GM23338 (cell line): ENCODE measurements at regions not wholly inside any gene's neighbourhood (a gene's known extent, or its start where the extent isn't known, plus 50 kb on each side); places are given as distances from the start of the nearest gene placed in this dataset.

Source experiments
- ATAC-seq: fragments of 200-7000 bp; cut with Tn5 transposase; 3 replicates; pipeline ENCODE4 v1.9.1; 2020
- DNase-seq: peaks from one replicate; pipeline ENCODE4 v3.0.0-alpha.2; 2015; ENCODE audit warnings: low spot score
- H2AFZ ChIP-seq: fragments of 200-600 bp; sonication (generic); 2 replicates; pipeline ENCODE4 v1.8.0; 2016; ENCODE audit warnings: antibody characterized with exemption, mild to moderate bottlenecking, moderate library complexity
- H3F3A ChIP-seq: fragments of 200-600 bp; sonication (generic); replicated peaks from 2 replicates; pipeline ENCODE4 v1.8.0; 2017; ENCODE audit warnings: antibody characterized with exemption, mixed run types, low read depth
- H3K27ac ChIP-seq: fragments of 200-600 bp; sonication (generic); 2 replicates; pipeline ENCODE4 v1.6.1; 2016; ENCODE audit warnings: low read depth
- H3K27me3 ChIP-seq: fragments of 200-600 bp; sonication (generic); 2 replicates; pipeline ENCODE4 v1.8.0; 2016; ENCODE audit warnings: mild to moderate bottlenecking, mixed run types, moderate library complexity; ENCODE audit not compliant: insufficient read depth
- H3K36me3 ChIP-seq: fragments of 200-600 bp; sonication (generic); 2 replicates; pipeline ENCODE4 v1.8.0; 2016; ENCODE audit warnings: mild to moderate bottlenecking; ENCODE audit not compliant: insufficient read depth
- H3K4me1 ChIP-seq: fragments of 200-600 bp; sonication (generic); 2 replicates; pipeline ENCODE4 v1.8.0; 2016; ENCODE audit warnings: mild to moderate bottlenecking, moderate library complexity; ENCODE audit not compliant: insufficient read depth
- H3K4me2 ChIP-seq: fragments of 200-600 bp; sonication (generic); 2 replicates; pipeline ENCODE4 v1.7.1; 2017; ENCODE audit warnings: mixed run types
- H3K4me3 ChIP-seq: fragments of 200-600 bp; sonication (generic); 2 replicates; pipeline ENCODE4 v1.6.1; 2016; ENCODE audit warnings: mixed run types
- H3K79me2 ChIP-seq: fragments of 200-600 bp; sonication (generic); replicated peaks from 2 replicates; pipeline ENCODE4 v1.8.0; 2017; ENCODE audit warnings: mild to moderate bottlenecking; ENCODE audit not compliant: insufficient read depth
- H3K9me2 ChIP-seq: fragments of 200-600 bp; sonication (generic); 2 replicates; pipeline ENCODE4 v1.8.0; 2017; ENCODE audit not compliant: insufficient read depth
- H4K20me1 ChIP-seq: fragments of 200-600 bp; sonication (generic); replicated peaks from 2 replicates; pipeline ENCODE4 v1.8.0; 2017; ENCODE audit warnings: mild to moderate bottlenecking; ENCODE audit not compliant: insufficient read depth
- H3K27ac Mint-ChIP-seq: 2 replicates; pipeline ENCODE4 v1.8.0; 2020; ENCODE audit warnings: inconsistent platforms, mild to moderate bottlenecking, moderate library complexity, mixed read lengths
- H3K27me3 Mint-ChIP-seq: 3 replicates; pipeline ENCODE4 v1.8.0; 2022; ENCODE audit warnings: low read depth, mild to moderate bottlenecking, moderate library complexity, mixed read lengths, inconsistent platforms; ENCODE audit not compliant: insufficient read depth, poor library complexity
- H3K36me3 Mint-ChIP-seq: 3 replicates; pipeline ENCODE4 v1.8.0; 2021; ENCODE audit warnings: low read depth, mild to moderate bottlenecking, inconsistent platforms, moderate library complexity, mixed read lengths
- H3K4me1 Mint-ChIP-seq: 3 replicates; pipeline ENCODE4 v1.8.0; 2020; ENCODE audit warnings: mild to moderate bottlenecking, inconsistent platforms, mixed read lengths
- H3K4me3 Mint-ChIP-seq: 3 replicates; pipeline ENCODE4 v1.8.0; 2021; ENCODE audit warnings: moderate library complexity, mild to moderate bottlenecking, inconsistent platforms, mixed read lengths
- H3K9me3 Mint-ChIP-seq: 3 replicates; pipeline ENCODE4 v1.8.0; 2020; ENCODE audit warnings: moderate library complexity, mild to moderate bottlenecking, inconsistent platforms, mixed read lengths
- CREB1 ChIP-seq: fragments of 250-450 bp; sonication (Bioruptor Pico); IDR thresholded peaks from 2 replicates; pipeline ENCODE4 v1.5.0; 2020; ENCODE audit warnings: low read depth, mild to moderate bottlenecking, moderate library complexity
- EZH2 ChIP-seq: fragments of 200-600 bp; sonication (generic); IDR thresholded peaks from one replicate; pipeline ENCODE4 v1.8.0; 2017; ENCODE audit warnings: antibody characterized with exemption, mild to moderate bottlenecking, low read depth; ENCODE audit not compliant: unreplicated experiment
- EZH2phosphoT487 ChIP-seq: fragments of 200-600 bp; sonication (generic); IDR thresholded peaks from one replicate; pipeline ENCODE4 v1.8.1; 2018; ENCODE audit warnings: antibody characterized with exemption; ENCODE audit not compliant: unreplicated experiment
- JUNB ChIP-seq: IDR thresholded peaks from one replicate; pipeline ENCODE4 v1.6.1; 2016; ENCODE audit warnings: antibody characterized with exemption; ENCODE audit not compliant: unreplicated experiment
- POLR2AphosphoS5 ChIP-seq: IDR thresholded peaks from 2 replicates; pipeline ENCODE4 v1.6.1; 2016; ENCODE audit warnings: antibody characterized with exemption, low read depth
- REST ChIP-seq: IDR thresholded peaks from one replicate; pipeline ENCODE4 v1.6.1; 2018; ENCODE audit warnings: antibody characterized with exemption; ENCODE audit not compliant: unreplicated experiment
- ZNF114 ChIP-seq: fragments of 250-450 bp; sonication (Bioruptor Pico); IDR thresholded peaks from 2 replicates; pipeline ENCODE4 v1.5.0; 2020; ENCODE audit warnings: mild to moderate bottlenecking, moderate library complexity
- TF ChIP-seq, protein P1 (sequence below): IDR thresholded peaks from 2 replicates; pipeline ENCODE4 v1.6.1; 2016; ENCODE audit warnings: antibody characterized with exemption
- TF ChIP-seq, protein P2 (sequence below), 2 experiments: fragments of 200-600 bp in 1 of 2; sonication (generic) in 1 of 2; conservative IDR thresholded peaks; 2 replicates each; pipeline versions ENCODE4 v1.5.1 to v1.6.1; 2016 to 2017; ENCODE audit warnings: antibody characterized with exemption in 2 of 2, low read depth in 2 of 2, mild to moderate bottlenecking in 2 of 2, moderate library complexity in 1 of 2
- TF ChIP-seq, protein P3 (sequence below): fragments of 250-450 bp; sonication (Bioruptor Pico); IDR thresholded peaks from 2 replicates; pipeline ENCODE4 v1.5.0; 2020; ENCODE audit warnings: mild to moderate bottlenecking, moderate library complexity

- no peak for TF ChIP-seq ZNF114 (CRISPR knock-in tag)
- TF ChIP-seq, protein P1, sequence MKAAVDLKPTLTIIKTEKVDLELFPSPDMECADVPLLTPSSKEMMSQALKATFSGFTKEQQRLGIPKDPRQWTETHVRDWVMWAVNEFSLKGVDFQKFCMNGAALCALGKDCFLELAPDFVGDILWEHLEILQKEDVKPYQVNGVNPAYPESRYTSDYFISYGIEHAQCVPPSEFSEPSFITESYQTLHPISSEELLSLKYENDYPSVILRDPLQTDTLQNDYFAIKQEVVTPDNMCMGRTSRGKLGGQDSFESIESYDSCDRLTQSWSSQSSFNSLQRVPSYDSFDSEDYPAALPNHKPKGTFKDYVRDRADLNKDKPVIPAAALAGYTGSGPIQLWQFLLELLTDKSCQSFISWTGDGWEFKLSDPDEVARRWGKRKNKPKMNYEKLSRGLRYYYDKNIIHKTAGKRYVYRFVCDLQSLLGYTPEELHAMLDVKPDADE: no peak
- TF ChIP-seq, protein P2, sequence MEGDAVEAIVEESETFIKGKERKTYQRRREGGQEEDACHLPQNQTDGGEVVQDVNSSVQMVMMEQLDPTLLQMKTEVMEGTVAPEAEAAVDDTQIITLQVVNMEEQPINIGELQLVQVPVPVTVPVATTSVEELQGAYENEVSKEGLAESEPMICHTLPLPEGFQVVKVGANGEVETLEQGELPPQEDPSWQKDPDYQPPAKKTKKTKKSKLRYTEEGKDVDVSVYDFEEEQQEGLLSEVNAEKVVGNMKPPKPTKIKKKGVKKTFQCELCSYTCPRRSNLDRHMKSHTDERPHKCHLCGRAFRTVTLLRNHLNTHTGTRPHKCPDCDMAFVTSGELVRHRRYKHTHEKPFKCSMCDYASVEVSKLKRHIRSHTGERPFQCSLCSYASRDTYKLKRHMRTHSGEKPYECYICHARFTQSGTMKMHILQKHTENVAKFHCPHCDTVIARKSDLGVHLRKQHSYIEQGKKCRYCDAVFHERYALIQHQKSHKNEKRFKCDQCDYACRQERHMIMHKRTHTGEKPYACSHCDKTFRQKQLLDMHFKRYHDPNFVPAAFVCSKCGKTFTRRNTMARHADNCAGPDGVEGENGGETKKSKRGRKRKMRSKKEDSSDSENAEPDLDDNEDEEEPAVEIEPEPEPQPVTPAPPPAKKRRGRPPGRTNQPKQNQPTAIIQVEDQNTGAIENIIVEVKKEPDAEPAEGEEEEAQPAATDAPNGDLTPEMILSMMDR (conservative IDR thresholded peaks at IDR 0.05; ENCODE audit: low read depth in 2 of 2): no peak
- TF ChIP-seq CREB1 (CRISPR knock-in tag): no peak
- TF ChIP-seq EZH2: no peak
- TF ChIP-seq, protein P3, sequence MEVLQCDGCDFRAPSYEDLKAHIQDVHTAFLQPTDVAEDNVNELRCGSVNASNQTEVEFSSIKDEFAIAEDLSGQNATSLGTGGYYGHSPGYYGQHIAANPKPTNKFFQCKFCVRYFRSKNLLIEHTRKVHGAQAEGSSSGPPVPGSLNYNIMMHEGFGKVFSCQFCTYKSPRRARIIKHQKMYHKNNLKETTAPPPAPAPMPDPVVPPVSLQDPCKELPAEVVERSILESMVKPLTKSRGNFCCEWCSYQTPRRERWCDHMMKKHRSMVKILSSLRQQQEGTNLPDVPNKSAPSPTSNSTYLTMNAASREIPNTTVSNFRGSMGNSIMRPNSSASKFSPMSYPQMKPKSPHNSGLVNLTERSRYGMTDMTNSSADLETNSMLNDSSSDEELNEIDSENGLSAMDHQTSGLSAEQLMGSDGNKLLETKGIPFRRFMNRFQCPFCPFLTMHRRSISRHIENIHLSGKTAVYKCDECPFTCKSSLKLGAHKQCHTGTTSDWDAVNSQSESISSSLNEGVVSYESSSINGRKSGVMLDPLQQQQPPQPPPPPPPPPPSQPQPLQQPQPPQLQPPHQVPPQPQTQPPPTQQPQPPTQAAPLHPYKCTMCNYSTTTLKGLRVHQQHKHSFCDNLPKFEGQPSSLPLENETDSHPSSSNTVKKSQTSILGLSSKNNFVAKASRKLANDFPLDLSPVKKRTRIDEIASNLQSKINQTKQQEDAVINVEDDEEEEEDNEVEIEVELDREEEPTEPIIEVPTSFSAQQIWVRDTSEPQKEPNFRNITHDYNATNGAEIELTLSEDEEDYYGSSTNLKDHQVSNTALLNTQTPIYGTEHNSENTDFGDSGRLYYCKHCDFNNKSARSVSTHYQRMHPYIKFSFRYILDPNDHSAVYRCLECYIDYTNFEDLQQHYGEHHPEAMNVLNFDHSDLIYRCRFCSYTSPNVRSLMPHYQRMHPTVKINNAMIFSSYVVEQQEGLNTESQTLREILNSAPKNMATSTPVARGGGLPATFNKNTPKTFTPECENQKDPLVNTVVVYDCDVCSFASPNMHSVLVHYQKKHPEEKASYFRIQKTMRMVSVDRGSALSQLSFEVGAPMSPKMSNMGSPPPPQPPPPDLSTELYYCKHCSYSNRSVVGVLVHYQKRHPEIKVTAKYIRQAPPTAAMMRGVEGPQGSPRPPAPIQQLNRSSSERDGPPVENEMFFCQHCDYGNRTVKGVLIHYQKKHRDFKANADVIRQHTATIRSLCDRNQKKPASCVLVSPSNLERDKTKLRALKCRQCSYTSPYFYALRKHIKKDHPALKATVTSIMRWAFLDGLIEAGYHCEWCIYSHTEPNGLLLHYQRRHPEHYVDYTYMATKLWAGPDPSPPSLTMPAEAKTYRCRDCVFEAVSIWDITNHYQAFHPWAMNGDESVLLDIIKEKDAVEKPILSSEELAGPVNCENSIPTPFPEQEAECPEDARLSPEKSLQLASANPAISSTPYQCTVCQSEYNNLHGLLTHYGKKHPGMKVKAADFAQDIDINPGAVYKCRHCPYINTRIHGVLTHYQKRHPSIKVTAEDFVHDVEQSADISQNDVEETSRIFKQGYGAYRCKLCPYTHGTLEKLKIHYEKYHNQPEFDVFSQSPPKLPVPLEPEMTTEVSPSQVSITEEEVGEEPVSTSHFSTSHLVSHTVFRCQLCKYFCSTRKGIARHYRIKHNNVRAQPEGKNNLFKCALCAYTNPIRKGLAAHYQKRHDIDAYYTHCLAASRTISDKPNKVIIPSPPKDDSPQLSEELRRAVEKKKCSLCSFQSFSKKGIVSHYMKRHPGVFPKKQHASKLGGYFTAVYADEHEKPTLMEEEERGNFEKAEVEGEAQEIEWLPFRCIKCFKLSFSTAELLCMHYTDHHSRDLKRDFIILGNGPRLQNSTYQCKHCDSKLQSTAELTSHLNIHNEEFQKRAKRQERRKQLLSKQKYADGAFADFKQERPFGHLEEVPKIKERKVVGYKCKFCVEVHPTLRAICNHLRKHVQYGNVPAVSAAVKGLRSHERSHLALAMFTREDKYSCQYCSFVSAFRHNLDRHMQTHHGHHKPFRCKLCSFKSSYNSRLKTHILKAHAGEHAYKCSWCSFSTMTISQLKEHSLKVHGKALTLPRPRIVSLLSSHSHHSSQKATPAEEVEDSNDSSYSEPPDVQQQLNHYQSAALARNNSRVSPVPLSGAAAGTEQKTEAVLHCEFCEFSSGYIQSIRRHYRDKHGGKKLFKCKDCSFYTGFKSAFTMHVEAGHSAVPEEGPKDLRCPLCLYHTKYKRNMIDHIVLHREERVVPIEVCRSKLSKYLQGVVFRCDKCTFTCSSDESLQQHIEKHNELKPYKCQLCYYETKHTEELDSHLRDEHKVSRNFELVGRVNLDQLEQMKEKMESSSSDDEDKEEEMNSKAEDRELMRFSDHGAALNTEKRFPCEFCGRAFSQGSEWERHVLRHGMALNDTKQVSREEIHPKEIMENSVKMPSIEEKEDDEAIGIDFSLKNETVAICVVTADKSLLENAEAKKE (CRISPR knock-in tag): no peak
- TF ChIP-seq POLR2AphosphoS5: no peak
- no peak for TF ChIP-seq EZH2phosphoT487
- TF ChIP-seq JUNB: no peak
- no peak for TF ChIP-seq REST
- Histone ChIP-seq H3K9me2 (0 out of 2 replicates have a peak, but pooled peaks cover under 1% of the 10 kb centered on the region), H3K27me3 (no peaks in the 10 kb centered on the region), H3F3A (no peaks in the 10 kb centered on the region), H3K79me2 (no peaks in the 10 kb centered on the region), H2AFZ (no peak overlapping the region), H4K20me1 (no peaks in the 10 kb centered on the region), H3K27ac (no peak overlapping the region), H3K4me3 (no peak overlapping the region), H3K4me2 (no peak overlapping the region), H3K36me3 (no peaks in the 10 kb centered on the region), H3K4me1 (no peaks in the 10 kb centered on the region)
- Mint-ChIP-seq H3K27me3 (peaks cover 2% of the 10 kb centered on the region), H3K9me3 (no peaks in the 10 kb centered on the region), H3K36me3 (no peaks in the 10 kb centered on the region), H3K4me1 (0 out of 3 replicates have a peak, but pooled peaks cover 3% of the 10 kb centered on the region), H3K27ac (no peak overlapping the region), H3K4me3 (no peak overlapping the region)
- DNase-seq (no peak), ATAC-seq (no peak)
Observed at GRCh38 chr2:30354150-30354549, 92.9 kb upstream of the LCLAT1 start.
